Activated CD4-positive, alpha-beta T cell treated with anti-CD3 and anti-CD28 coated beads, Interleukin-2, amount 50 U/mL, for 16 hours (primary cell): ENCODE measurements at regions not wholly inside any gene's neighbourhood (a gene's known extent, or its start where the extent isn't known, plus 50 kb on each side); places are given as distances from the start of the nearest gene placed in this dataset.

ENCODE experiments used
- DNase-seq: peaks from one replicate; pipeline ENCODE4 v3.0.0-alpha.2; 2020

GRCh38 chr3:180092889-180093288 lies 56.2 kb upstream of the PEX5L start:
- DNase-seq, result no peak

DNA sequence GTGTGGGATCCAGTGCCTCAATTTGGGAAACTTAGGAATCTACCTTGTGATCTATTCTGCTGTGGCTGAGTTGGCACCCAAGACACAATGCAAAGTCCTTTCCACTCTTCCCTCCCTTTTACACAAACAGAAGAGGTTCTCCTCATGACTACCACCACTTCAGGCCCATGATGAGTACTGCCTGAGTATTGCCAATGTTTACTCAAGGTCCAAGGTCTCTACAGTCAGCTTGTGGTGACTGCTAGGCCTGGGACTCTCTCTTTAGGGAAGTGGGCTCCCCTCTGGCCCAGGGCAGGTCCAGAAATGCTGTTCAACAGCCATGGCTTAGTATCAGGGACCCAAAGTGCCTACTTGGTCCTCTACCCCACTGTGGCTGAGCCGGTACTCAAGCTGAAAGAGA lies 56.8 kb upstream of the PEX5L start:
- DNase-seq, result no peak

GRCh38 chr3:180097626-180098025 lies 60.9 kb upstream of the PEX5L start:
- DNase-seq, result no peak

GRCh38 chr3:180102134-180102533 lies 65.4 kb upstream of the PEX5L start:
- no peak for DNase-seq

GRCh38 chr3:180102604-180103003 lies 65.9 kb upstream of the PEX5L start:
- DNase-seq, result no peak

DNA sequence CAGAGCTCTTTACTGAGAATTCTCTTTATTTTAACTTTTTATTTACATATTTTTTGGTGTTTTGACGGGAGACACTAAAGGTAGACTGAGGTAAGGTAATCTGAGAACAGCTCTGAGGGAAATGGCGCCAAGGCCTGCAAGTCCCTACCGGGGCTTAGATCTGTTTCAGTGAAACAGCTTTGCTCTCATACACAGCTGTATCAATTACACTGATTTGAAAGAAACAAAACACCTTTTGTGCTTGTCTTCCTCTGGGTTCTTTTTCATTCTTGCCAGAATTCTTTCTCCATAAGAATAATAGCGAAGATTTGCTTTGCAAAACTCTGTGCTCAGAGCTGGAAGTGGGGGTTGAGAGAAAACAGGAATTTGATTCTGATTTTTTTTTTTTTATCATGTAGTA lies 79.5 kb upstream of the PEX5L start:
- no peak for DNase-seq

DNA sequence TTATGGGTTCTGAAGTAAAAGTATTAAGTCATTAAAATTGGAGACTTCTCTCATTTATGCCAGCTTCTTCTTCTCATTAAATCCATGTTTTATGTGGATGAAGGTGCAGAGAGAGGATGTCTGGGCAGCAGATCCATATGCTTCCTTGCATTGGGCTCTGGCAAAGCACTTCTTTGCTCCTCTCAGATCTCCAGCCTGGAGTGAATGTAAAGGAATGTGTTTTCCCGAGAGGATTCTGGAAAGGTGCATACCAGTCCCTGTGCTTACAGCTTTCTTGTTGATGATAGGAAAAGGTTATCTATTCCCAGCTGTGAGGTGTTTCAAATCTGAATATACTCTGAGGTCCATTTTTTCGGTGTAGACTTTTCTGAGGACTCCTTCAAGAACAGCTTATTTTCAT lies 79.9 kb upstream of the PEX5L start:
- no peak for DNase-seq

GRCh38 chr3:180117381-180118163 lies 80.8 kb upstream of the PEX5L start:
- no peak for DNase-seq

DNA sequence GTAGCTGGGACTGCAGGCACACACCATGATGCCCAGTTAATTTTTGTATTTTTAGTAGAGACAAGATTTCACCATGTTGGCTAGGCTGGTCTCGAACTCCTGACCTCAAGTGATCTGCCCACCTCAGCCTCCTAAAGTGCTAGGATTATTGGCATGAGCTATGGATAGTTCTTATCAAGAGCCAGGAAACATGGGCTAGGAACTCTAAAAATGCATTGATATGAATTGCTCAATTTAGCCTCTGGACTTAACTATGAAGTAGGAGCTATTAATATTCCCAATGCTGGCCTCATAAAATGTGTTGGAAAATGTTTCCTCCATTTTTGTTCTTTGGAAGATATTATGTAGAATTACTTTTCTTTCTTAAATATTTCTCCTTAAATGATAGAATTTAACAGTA lies 82.8 kb upstream of the PEX5L start:
- DNase-seq, result no peak

GRCh38 chr3:180123928-180124327 lies 87.2 kb upstream of the PEX5L start:
- DNase-seq, result no peak

- no peak for DNase-seq
Measured at GRCh38 chr3:180131169-180131568, 94.4 kb upstream of the PEX5L start.

GRCh38 chr3:180135101-180135500 lies 98.4 kb upstream of the PEX5L start:
- DNase-seq, result no peak

- DNase-seq, result no peak
Measured at GRCh38 chr3:180138871-180139270, 102.1 kb upstream of the PEX5L start.

DNA sequence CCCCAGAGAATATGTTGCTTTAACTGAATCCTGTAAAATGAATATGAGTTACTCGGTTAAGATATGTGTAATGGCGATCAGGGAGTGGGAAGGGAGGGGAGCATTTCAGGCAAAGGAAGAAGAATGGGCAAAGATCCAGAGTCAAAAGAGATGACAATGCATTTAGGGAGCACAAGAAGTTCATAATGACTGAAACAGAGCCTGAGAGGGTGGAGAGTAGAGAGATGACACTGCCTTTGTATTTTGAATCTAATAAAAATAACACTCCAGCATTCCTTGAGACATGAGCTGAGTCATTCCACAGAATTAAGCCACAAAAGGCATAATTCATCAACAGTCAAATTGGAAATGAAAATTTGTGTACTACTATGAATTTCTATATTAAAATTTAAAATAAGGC lies 105.3 kb upstream of the PEX5L start:
- DNase-seq, result no peak

- DNase-seq, result no peak
Measured at GRCh38 chr3:180142472-180142871, 105.7 kb upstream of the PEX5L start.

DNA sequence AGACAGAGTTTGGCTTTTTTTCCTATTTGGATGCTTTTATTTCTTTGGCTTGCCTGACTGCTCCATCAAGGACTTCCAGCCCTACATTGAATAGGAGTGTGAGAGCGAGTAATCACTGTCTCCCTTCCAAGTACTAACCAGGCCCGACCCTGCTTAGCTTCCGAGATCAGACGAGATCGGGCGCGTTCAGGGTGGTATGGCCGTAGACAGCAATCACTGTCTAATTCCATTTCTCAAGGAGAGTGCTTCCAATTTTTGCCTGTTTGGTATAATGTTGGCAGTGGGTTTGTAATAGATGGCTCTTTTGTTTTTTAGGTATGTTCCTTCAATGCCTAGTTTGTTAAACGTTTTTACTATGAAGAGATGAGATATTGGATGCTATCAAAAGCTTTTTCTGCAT lies 125.0 kb upstream of the PEX5L start:
- no peak for DNase-seq

DNA sequence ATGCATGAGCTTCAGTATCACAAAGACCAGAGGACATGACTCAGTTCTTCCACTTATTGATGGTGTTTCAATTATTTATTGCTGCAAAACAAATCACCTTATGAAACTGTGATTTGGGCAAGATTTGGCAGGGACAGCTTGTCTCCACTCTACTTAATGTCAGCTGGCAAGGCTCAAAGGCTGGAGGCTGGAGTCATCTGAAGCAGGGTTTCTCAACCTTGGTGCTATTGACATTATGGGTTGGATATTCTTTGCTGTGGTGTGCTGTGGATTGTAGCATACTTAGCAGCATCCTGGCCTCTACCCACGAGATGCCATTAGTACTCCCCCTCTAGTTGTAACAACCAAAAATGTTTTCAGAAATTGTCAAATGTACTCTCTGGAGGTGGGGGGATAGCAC lies 138.8 kb upstream of the PEX5L start:
- no peak for DNase-seq

DNA sequence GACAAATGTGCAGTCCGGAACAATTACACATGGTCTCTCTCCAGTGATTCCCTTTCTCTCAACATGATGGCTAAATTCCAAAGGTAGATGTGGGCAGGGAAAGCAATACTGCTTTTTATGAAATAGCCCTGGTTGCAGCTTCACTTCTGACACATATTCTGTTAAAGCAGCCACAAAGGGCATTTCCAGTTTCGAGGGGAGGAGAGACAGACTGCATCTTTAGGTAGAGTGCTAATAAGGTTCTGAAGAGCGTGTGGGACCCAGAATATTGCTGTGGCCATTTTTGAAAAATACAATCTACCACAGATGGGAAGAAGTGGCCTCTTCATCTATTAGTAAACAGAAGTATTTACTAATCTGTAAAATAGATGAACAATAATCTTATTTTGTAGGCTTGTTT lies 139.3 kb upstream of the PEX5L start:
- no peak for DNase-seq

- DNase-seq, result no peak
Measured at GRCh38 chr3:180177255-180177654, 140.5 kb upstream of the PEX5L start.

DNA sequence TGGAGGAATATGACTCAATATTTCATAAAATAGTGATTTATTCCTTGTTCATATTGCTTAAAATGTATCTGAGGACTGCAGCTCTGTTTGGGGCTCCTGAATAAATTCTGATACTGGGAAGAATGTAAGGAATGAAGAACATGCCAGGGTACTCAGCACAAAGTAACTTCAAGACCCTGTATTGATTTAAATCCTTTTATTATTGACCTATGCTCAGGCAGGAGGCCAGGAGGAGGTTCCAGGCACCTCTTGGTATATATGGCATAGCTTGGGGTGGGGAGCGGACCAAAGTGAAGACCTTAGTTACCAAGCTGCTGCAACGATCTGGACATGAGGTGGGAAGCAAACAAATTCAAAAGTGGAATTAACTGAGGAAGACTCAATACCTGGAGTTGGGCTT lies 142.8 kb upstream of the PEX5L start:
- no peak for DNase-seq

- DNase-seq, result no peak
Measured at GRCh38 chr3:180180795-180181194, 144.1 kb upstream of the PEX5L start.

DNA sequence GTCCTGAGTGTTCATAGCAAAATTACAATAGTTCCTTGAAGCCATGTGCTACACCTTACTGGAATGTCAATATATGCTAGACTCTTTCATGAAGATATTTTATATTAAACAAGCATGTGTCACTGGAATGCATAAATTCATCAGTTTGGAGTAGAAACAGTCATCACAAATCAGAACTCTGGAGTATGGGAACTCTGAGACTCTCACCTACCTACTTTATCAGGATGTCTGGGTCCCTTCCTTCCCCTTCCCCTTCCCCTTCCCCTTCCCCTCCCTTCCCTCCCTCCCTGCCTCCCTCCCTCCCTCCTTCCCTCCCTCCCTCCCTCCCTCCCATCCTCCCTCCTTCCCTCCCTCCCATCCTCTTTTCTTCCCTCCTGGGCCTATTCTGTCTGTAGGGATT lies 144.7 kb upstream of the PEX5L start:
- no peak for DNase-seq

GRCh38 chr3:180183346-180183745 lies 146.6 kb upstream of the PEX5L start:
- no peak for DNase-seq

- no peak for DNase-seq
Measured at GRCh38 chr3:180184816-180185215, 148.1 kb upstream of the PEX5L start.

GRCh38 chr3:180185650-180186049 lies 148.9 kb upstream of the PEX5L start:
- no peak for DNase-seq
